Endothelial cell of umbilical vein (primary cell): ENCODE measurements at regions not wholly inside any gene's neighbourhood (a gene's known extent, or its start where the extent isn't known, plus 50 kb on each side); places are given as distances from the start of the nearest gene placed in this dataset.

Experiments
- BruUV-seq: library from RNA; stranded (reverse); fragments of 400-500 nt; replicated peaks from 2 replicates; lab custom pipeline; 2021; lab: Mats Ljungman, UMichigan
- CTCF ChIA-PET: fragments of 300-600, 350-600 bp; sonication (Branson Sonifier 250); formaldehyde crosslinking; loops from one replicate; lab custom pipeline; 2021; ENCODE audit warnings: antibody characterized with exemption, inconsistent platforms; lab: Charles Lee
- POLR2A ChIA-PET: fragments of 300-600, 350-600 bp; sonication (Branson Sonifier 250); formaldehyde crosslinking; loops from one replicate; lab custom pipeline; 2021; ENCODE audit warnings: antibody characterized with exemption, inconsistent platforms; lab: Charles Lee
- DNase-seq: peaks from one replicate; pipeline ENCODE4 v3.0.0-alpha.2; 2011; ENCODE audit warnings: low read depth, low spot score
- FAIRE-seq: peaks from 2 replicates; lab custom pipeline; 2011; peaks lifted over from hg19 to GRCh38; lab: Jason Lieb, UNC
- H2AFZ ChIP-seq: 2 replicates; pipeline ENCODE4 v1.6.0; 2012; ENCODE audit warnings: low read depth, low read length, control low read depth, inconsistent platforms
- H3K27ac ChIP-seq: 2 replicates; pipeline ENCODE4 v1.5.1; 2011; ENCODE audit warnings: low read depth, mild to moderate bottlenecking, control low read depth, low read length, moderate library complexity; ENCODE audit not compliant: insufficient read depth
- H3K27me3 ChIP-seq, 2 experiments: 2 replicates each; pipeline versions ENCODE4 v1.6.0 to v1.6.1; 2011; ENCODE audit warnings: low read length in 2 of 2, mixed read lengths in 1 of 2; ENCODE audit not compliant: control insufficient read depth in 2 of 2, insufficient read depth in 2 of 2
- H3K36me3 ChIP-seq, 2 experiments: 2 replicates in 1 of 2; 3 replicates in 1 of 2; pipeline ENCODE4 v1.5.1; 2011; ENCODE audit warnings: low read length in 2 of 2, mild to moderate bottlenecking in 1 of 2, moderate library complexity in 1 of 2; ENCODE audit not compliant: control insufficient read depth in 2 of 2, insufficient read depth in 2 of 2; ENCODE audit errors: extremely low read depth in 1 of 2
- H3K4me1 ChIP-seq: 3 replicates; pipeline ENCODE4 v1.5.1; 2011; ENCODE audit warnings: mild to moderate bottlenecking, low read length; ENCODE audit not compliant: control insufficient read depth, insufficient read depth; ENCODE audit errors: extremely low read depth
- H3K4me2 ChIP-seq: 2 replicates; pipeline ENCODE4 v1.6.1; 2011; ENCODE audit warnings: low read length, control low read depth, mixed read lengths; ENCODE audit not compliant: insufficient read depth
- H3K4me3 ChIP-seq, 3 experiments: fragments of 200-600 bp in 1 of 3; sonication (generic), shearing (Covaris generic) in 1 of 3; replicated peaks in 1 of 3; 2 replicates each; pipeline ENCODE4 v1.5.1; 2011 to 2016; ENCODE audit warnings: control low read depth in 3 of 3, low read length in 3 of 3, mild to moderate bottlenecking in 2 of 3, inconsistent platforms in 1 of 3, low read depth in 1 of 3, moderate library complexity in 1 of 3; ENCODE audit not compliant: insufficient read depth in 1 of 3
- H3K79me2 ChIP-seq: 2 replicates; pipeline ENCODE4 v1.6.0; 2012; ENCODE audit warnings: low read length, inconsistent platforms; ENCODE audit not compliant: control insufficient read depth, insufficient read depth
- H3K9ac ChIP-seq: replicated peaks from 2 replicates; pipeline ENCODE3; 2011; ENCODE audit warnings: low read length, control low read depth; ENCODE audit not compliant: insufficient read depth; ENCODE audit errors: extremely low read depth
- H3K9me1 ChIP-seq: replicated peaks from 3 replicates; pipeline ENCODE4 v1.6.0; 2011; ENCODE audit warnings: mild to moderate bottlenecking, low read length; ENCODE audit not compliant: control insufficient read depth, insufficient read depth; ENCODE audit errors: extremely low read depth
- H3K9me3 ChIP-seq: replicated peaks from 2 replicates; pipeline ENCODE4 v1.5.1; 2012; ENCODE audit warnings: low read length, inconsistent platforms; ENCODE audit not compliant: control insufficient read depth, insufficient read depth
- H4K20me1 ChIP-seq: replicated peaks from 2 replicates; pipeline ENCODE3; 2011; ENCODE audit warnings: mild to moderate bottlenecking, low read length; ENCODE audit not compliant: control insufficient read depth, insufficient read depth; ENCODE audit errors: extremely low read depth
- EZH2 ChIP-seq: IDR thresholded peaks from 2 replicates; pipeline ENCODE4 v1.6.1; 2012; ENCODE audit warnings: borderline replicate concordance, low read depth, mild to moderate bottlenecking, moderate library complexity, low read length, inconsistent platforms; ENCODE audit not compliant: severe bottlenecking
- FOS ChIP-seq: IDR thresholded peaks from 2 replicates; pipeline ENCODE4 v1.6.1; 2011; ENCODE audit warnings: mild to moderate bottlenecking, low read length, moderate library complexity, borderline replicate concordance; ENCODE audit not compliant: insufficient read depth
- GATA2 ChIP-seq: IDR thresholded peaks from 2 replicates; pipeline ENCODE4 v1.7.0; 2011; ENCODE audit warnings: low read depth, mild to moderate bottlenecking, moderate library complexity, mixed read lengths, low read length; ENCODE audit not compliant: insufficient read length, insufficient read depth
- JUN ChIP-seq: IDR thresholded peaks from 2 replicates; pipeline ENCODE4 v1.6.1; 2011; ENCODE audit warnings: borderline replicate concordance, low read depth; ENCODE audit not compliant: insufficient read length, insufficient read depth
- MYC ChIP-seq: IDR thresholded peaks from one replicate; pipeline ENCODE4 v1.6.1; 2011; ENCODE audit warnings: mild to moderate bottlenecking, low read depth, low read length
- POLR2A ChIP-seq: IDR thresholded peaks from 2 replicates; pipeline ENCODE4 v1.6.1; 2012; ENCODE audit warnings: low read depth, mild to moderate bottlenecking, control low read depth, low read length
- POLR2AphosphoS5 ChIP-seq: IDR thresholded peaks from 2 replicates; pipeline ENCODE4 v1.6.1; 2012; ENCODE audit warnings: low read depth, mild to moderate bottlenecking, control low read depth, low read length, moderate library complexity; ENCODE audit not compliant: insufficient read depth
- dilution Hi-C: fragments of 300-500 bp; cut with MboI; formaldehyde crosslinking; loops from one replicate; pipeline ENCODE4 v1.15.0; 2019; ENCODE audit warnings: low sequenced_read_pairs; ENCODE audit not compliant: extremely low pct_ligation_motif_present
- intact Hi-C: fragments of 100-400 bp; cut with micrococcal nuclease; formaldehyde crosslinking; loops from one replicate; pipeline ENCODE4 v1.10.0; 2022
- TF ChIP-seq, protein P1 (sequence below), 2 donors: IDR thresholded peaks; 1 replicate in 1 of 2; 2 replicates in 1 of 2; pipeline ENCODE4 v1.5.1; 2011; ENCODE audit warnings: low read length in 2 of 2, mild to moderate bottlenecking in 2 of 2, moderate library complexity in 2 of 2, control low read depth in 1 of 2, inconsistent platforms in 1 of 2, low read depth in 1 of 2; ENCODE audit not compliant: insufficient read depth in 1 of 2; ENCODE audit errors: extremely low read depth in 1 of 2
- TF ChIP-seq, protein P2 (sequence below): IDR thresholded peaks from 2 replicates; pipeline ENCODE4 v1.6.1; 2011; ENCODE audit not compliant: insufficient read depth, insufficient read length

DNA sequence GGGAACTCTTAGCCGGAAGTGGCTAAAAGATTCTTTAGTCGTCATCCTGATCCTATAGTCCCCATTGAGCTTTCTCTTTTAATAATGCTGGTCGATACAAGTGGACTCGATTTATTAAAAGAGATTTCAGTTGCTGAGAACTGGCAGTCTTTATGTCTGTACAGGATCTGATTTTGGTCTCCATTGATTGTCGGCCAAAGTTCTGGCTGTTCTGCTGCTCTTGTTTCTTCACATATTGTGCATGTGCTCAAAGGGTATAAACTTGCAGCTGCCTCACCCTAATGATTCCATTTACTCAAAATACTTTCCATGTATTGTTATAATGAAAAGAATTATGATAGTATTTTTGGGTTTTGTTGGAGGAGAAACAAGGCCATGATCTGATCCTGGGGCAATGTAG, 100.7 kb upstream of the CTTNBP2 start:
- Histone ChIP-seq H3K9ac (no peak overlapping the region), H3K27me3 (no peaks in the 10 kb centered on the region), H2AFZ (no peak overlapping the region), H3K9me3 (no peaks in the 10 kb centered on the region), H3K79me2 (no peaks in the 10 kb centered on the region), H3K9me1 (no peaks in the 10 kb centered on the region), H3K27ac (no peak overlapping the region), H3K4me2 (no peak overlapping the region), H3K4me1 (no peaks in the 10 kb centered on the region), H4K20me1 (no peaks in the 10 kb centered on the region), H3K4me3 (no peak overlapping the region), H3K36me3 (no peaks in the 10 kb centered on the region)
- TF ChIP-seq, protein P1, sequence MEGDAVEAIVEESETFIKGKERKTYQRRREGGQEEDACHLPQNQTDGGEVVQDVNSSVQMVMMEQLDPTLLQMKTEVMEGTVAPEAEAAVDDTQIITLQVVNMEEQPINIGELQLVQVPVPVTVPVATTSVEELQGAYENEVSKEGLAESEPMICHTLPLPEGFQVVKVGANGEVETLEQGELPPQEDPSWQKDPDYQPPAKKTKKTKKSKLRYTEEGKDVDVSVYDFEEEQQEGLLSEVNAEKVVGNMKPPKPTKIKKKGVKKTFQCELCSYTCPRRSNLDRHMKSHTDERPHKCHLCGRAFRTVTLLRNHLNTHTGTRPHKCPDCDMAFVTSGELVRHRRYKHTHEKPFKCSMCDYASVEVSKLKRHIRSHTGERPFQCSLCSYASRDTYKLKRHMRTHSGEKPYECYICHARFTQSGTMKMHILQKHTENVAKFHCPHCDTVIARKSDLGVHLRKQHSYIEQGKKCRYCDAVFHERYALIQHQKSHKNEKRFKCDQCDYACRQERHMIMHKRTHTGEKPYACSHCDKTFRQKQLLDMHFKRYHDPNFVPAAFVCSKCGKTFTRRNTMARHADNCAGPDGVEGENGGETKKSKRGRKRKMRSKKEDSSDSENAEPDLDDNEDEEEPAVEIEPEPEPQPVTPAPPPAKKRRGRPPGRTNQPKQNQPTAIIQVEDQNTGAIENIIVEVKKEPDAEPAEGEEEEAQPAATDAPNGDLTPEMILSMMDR (IDR thresholded peaks at IDR 0.05; ENCODE audit: extremely low read depth in 1 of 2, insufficient read depth in 1 of 2, low read depth in 1 of 2, low read length in 2 of 2), result no peak
- no peak for TF ChIP-seq POLR2AphosphoS5
- TF ChIP-seq JUN, result no peak
- no peak for TF ChIP-seq MYC
- no peak for TF ChIP-seq EZH2
- TF ChIP-seq, protein P2, sequence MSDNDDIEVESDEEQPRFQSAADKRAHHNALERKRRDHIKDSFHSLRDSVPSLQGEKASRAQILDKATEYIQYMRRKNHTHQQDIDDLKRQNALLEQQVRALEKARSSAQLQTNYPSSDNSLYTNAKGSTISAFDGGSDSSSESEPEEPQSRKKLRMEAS, result no peak
- no peak for TF ChIP-seq FOS
- TF ChIP-seq POLR2A, result no peak
- TF ChIP-seq GATA2, result no peak
- no peak for DNase-seq
- no TSS peak for BruUV-seq
- ChIA-PET CTCF (no interaction called here), POLR2A (no interaction called here)
- intact Hi-C loops (no loop called here), dilution Hi-C loops (no loop called here)
- no peak for FAIRE-seq
